GM23248 (cell line): ENCODE measurements at regions not wholly inside any gene's neighbourhood (a gene's known extent, or its start where the extent isn't known, plus 50 kb on each side); places are given as distances from the start of the nearest gene placed in this dataset.

Experiments
- EZH2 ChIP-seq: fragments of 200-600 bp; sonication (generic); IDR thresholded peaks from 2 replicates; pipeline ENCODE4 v1.6.1; 2018; ENCODE audit warnings: antibody characterized with exemption, mild to moderate bottlenecking; ENCODE audit not compliant: insufficient read depth, poor library complexity, severe bottlenecking
- EZH2phosphoT487 ChIP-seq: fragments of 200-600 bp; sonication (generic); IDR thresholded peaks from 2 replicates; pipeline ENCODE4 v1.6.1; 2018; ENCODE audit warnings: antibody characterized with exemption, moderate library complexity, mild to moderate bottlenecking, low read depth; ENCODE audit not compliant: insufficient read depth

- TF ChIP-seq EZH2phosphoT487, result no peak
- no peak for TF ChIP-seq EZH2
These were observed 1074.8 kb upstream of the ALCAM start for GRCh38 chr3:104291878-104292277.
